HUES64 (cell line): ENCODE measurements at regions not wholly inside any gene's neighbourhood (a gene's known extent, or its start where the extent isn't known, plus 50 kb on each side); places are given as distances from the start of the nearest gene placed in this dataset.
"Not testable (repeated sequence)": the region's sequence is repeated elsewhere in the genome, so short reads cannot be mapped to it uniquely, and the experiment has no call there.

Source experiments
- H3K27ac ChIP-seq: 2 replicates; pipeline ENCODE4 v1.7.0; 2013; ENCODE audit warnings: low read depth, low read length, inconsistent platforms
- H3K27me3 ChIP-seq: 2 replicates; pipeline ENCODE4 v1.6.1; 2013; ENCODE audit warnings: mild to moderate bottlenecking, low read length; ENCODE audit not compliant: insufficient read depth
- H3K36me3 ChIP-seq: 2 replicates; pipeline ENCODE4 v1.6.1; 2013; ENCODE audit warnings: mild to moderate bottlenecking, low read length; ENCODE audit not compliant: insufficient read depth
- H3K4me1 ChIP-seq: 2 replicates; pipeline ENCODE4 v1.6.1; 2013; ENCODE audit warnings: mild to moderate bottlenecking, low read length, moderate library complexity; ENCODE audit not compliant: insufficient read depth
- H3K4me3 ChIP-seq: 2 replicates; pipeline ENCODE4 v1.5.1; 2013; ENCODE audit warnings: mild to moderate bottlenecking, low read length, moderate library complexity
- H3K9ac ChIP-seq: 2 replicates; pipeline ENCODE4 v1.6.1; 2013; ENCODE audit warnings: mild to moderate bottlenecking, low read depth, low read length
- H3K9me3 ChIP-seq: 2 replicates; pipeline ENCODE4 v1.6.1; 2013; ENCODE audit warnings: low read depth, low read length; ENCODE audit not compliant: insufficient read depth
- WGBS: fragments of 150-250, 120-280 bp; methylation state at CpG from one replicate; pipeline ENCODE4 v1.1.7; 2013; ENCODE audit warnings: missing lambda C conversion rate; 5-methylcytosine and 5-hydroxymethylcytosine counted together

GRCh38 chr2:59851836-59852475 is 701.5 kb downstream of the BCL11A start:
- Histone ChIP-seq H3K4me1 (no peaks in the 10 kb centered on the region), H3K27me3 (no peaks in the 10 kb centered on the region), H3K4me3 (no peak overlapping the region), H3K9ac (no peak overlapping the region), H3K9me3 (no peaks in the 10 kb centered on the region), H3K36me3 (no peaks in the 10 kb centered on the region), H3K27ac (no peak overlapping the region)

- WGBS: 94% methylated on average over 5 of the region's 6 CpGs
- no peaks in the 10 kb centered on the region for H3K36me3 ChIP-seq
Measured at GRCh38 chr2:59850554-59850953, 702.9 kb downstream of the BCL11A start.

GRCh38 chr2:59833941-59834340 is 719.5 kb downstream of the BCL11A start:
- 90% methylated on average over 3 of the region's 3 CpGs for WGBS
- H3K4me3 ChIP-seq: no peak overlapping the region
- H3K9ac ChIP-seq: no peak overlapping the region
- H3K27me3 ChIP-seq: no peaks in the 10 kb centered on the region
- H3K36me3 ChIP-seq: no peaks in the 10 kb centered on the region
- no peaks in the 10 kb centered on the region for H3K9me3 ChIP-seq
- no peaks in the 10 kb centered on the region for H3K4me1 ChIP-seq
- no peak overlapping the region for H3K27ac ChIP-seq

More at GRCh38 chr2:59850554-59850953, 702.9 kb downstream of the BCL11A start:
- no peak overlapping the region for H3K4me3 ChIP-seq
- no peaks in the 10 kb centered on the region for H3K27me3 ChIP-seq
- no peak overlapping the region for H3K27ac ChIP-seq
- no peaks in the 10 kb centered on the region for H3K4me1 ChIP-seq
- no peaks in the 10 kb centered on the region for H3K9me3 ChIP-seq
- no peak overlapping the region for H3K9ac ChIP-seq

- Histone ChIP-seq H3K36me3 (no peaks in the 10 kb centered on the region), H3K4me1 (no peaks in the 10 kb centered on the region), H3K27me3 (no peaks in the 10 kb centered on the region), H3K9me3 (no peaks in the 10 kb centered on the region), H3K9ac (no peak overlapping the region), H3K27ac (no peak overlapping the region), H3K4me3 (no peak overlapping the region)
- 95% methylated on average over 6 of the region's 6 CpGs for WGBS
Measured at GRCh38 chr2:59830601-59831000, 722.9 kb downstream of the BCL11A start.

GRCh38 chr2:59827677-59828076 is 725.8 kb downstream of the BCL11A start:
- H3K36me3 ChIP-seq: no peaks in the 10 kb centered on the region
- no peaks in the 10 kb centered on the region for H3K4me1 ChIP-seq
- H3K27me3 ChIP-seq: no peaks in the 10 kb centered on the region
- H3K4me3 ChIP-seq: no peak overlapping the region
- H3K9ac ChIP-seq: no peak overlapping the region
- WGBS: 89% methylated on average over 5 of the region's 5 CpGs
- no peak overlapping the region for H3K27ac ChIP-seq
- no peaks in the 10 kb centered on the region for H3K9me3 ChIP-seq

- Histone ChIP-seq H3K27ac (no peak overlapping the region), H3K27me3 (no peaks in the 10 kb centered on the region), H3K4me3 (no peak overlapping the region), H3K36me3 (no peaks in the 10 kb centered on the region), H3K4me1 (no peaks in the 10 kb centered on the region), H3K9me3 (no peaks in the 10 kb centered on the region), H3K9ac (no peak overlapping the region)
- WGBS: 93% methylated on average over 1 of the region's 2 CpGs
Measured at GRCh38 chr2:59826177-59826576, 727.3 kb downstream of the BCL11A start.

GRCh38 chr2:59824314-59824713 is 729.1 kb downstream of the BCL11A start:
- Histone ChIP-seq H3K36me3 (no peaks in the 10 kb centered on the region), H3K27me3 (no peaks in the 10 kb centered on the region), H3K4me3 (no peak overlapping the region), H3K4me1 (no peaks in the 10 kb centered on the region), H3K9me3 (no peaks in the 10 kb centered on the region), H3K9ac (no peak overlapping the region), H3K27ac (no peak overlapping the region)
- WGBS: 95% methylated on average over 4 of the region's 4 CpGs

GRCh38 chr2:59816075-59816474 is 737.4 kb downstream of the BCL11A start:
- 69% methylated on average over 1 of the region's 1 CpG for WGBS
- Histone ChIP-seq H3K27ac (no peak overlapping the region), H3K36me3 (no peaks in the 10 kb centered on the region), H3K27me3 (no peaks in the 10 kb centered on the region), H3K9me3 (no peaks in the 10 kb centered on the region), H3K4me1 (no peaks in the 10 kb centered on the region; the same call in 1 of the 2 replicates), H3K9ac (no peak overlapping the region), H3K4me3 (no peak overlapping the region)

- not testable (repeated sequence) for H3K9ac ChIP-seq, H3K27ac ChIP-seq, H3K9me3 ChIP-seq, H3K4me1 ChIP-seq, H3K27me3 ChIP-seq, H3K4me3 ChIP-seq, H3K36me3 ChIP-seq
- 94% methylated on average over 2 of the region's 2 CpGs for WGBS
Measured at GRCh38 chr2:59810283-59810682, 743.2 kb downstream of the BCL11A start.

- no peaks in the 10 kb centered on the region for H3K4me1 ChIP-seq
- no peaks in the 10 kb centered on the region for H3K36me3 ChIP-seq
- no peaks in the 10 kb centered on the region for H3K27me3 ChIP-seq
- H3K4me3 ChIP-seq: no peak overlapping the region
- H3K9ac ChIP-seq: no peak overlapping the region
- H3K27ac ChIP-seq: no peak overlapping the region
- H3K9me3 ChIP-seq: no peaks in the 10 kb centered on the region
Measured at GRCh38 chr2:59806486-59806885, 747.0 kb downstream of the BCL11A start.

GRCh38 chr2:59804732-59805131 is 748.7 kb downstream of the BCL11A start:
- Histone ChIP-seq H3K27me3 (no peaks in the 10 kb centered on the region), H3K9me3 (no peaks in the 10 kb centered on the region), H3K4me3 (no peak overlapping the region), H3K9ac (no peak overlapping the region), H3K4me1 (no peaks in the 10 kb centered on the region), H3K36me3 (no peaks in the 10 kb centered on the region), H3K27ac (no peak overlapping the region)
- 71% methylated on average over 6 of the region's 6 CpGs for WGBS

GRCh38 chr2:59803586-59803985 is 749.9 kb downstream of the BCL11A start:
- no peak overlapping the region for H3K9ac ChIP-seq
- no peak overlapping the region for H3K27ac ChIP-seq
- no peaks in the 10 kb centered on the region for H3K4me1 ChIP-seq
- H3K27me3 ChIP-seq: no peaks in the 10 kb centered on the region
- no peaks in the 10 kb centered on the region for H3K9me3 ChIP-seq
- WGBS: 97% methylated on average over 8 of the region's 8 CpGs
- H3K4me3 ChIP-seq: no peak overlapping the region
- no peaks in the 10 kb centered on the region for H3K36me3 ChIP-seq
